ENCODE measurements at regions not wholly inside any gene's neighbourhood (a gene's known extent, or its start where the extent isn't known, plus 50 kb on each side); places are given as distances from the start of the nearest gene placed in this dataset.

DNA sequence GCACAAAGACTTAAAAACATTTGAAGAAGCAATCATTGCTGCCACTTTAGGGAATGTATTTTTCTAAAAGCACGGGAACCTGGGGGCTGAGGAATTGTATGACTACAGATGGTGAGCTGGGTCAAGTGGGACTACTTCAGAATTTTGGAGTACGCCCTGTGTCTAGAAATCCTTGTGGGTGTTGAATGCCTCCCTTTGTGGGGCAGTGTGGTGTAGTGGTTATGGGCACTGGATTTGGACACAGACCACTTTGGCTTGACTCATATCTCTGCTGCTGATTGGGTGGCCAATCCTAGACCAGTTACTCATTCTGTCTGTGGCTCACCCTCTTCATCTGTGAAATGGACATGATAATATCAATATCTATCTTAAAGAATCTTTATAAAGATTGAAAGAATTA, 155.0 kb upstream of the RPS6KA3 start:
- TF ChIP-seq POLR2A (IDR thresholded peaks at IDR 0.05; ENCODE audit: low read length) (no peak), GATA1 (IDR thresholded peaks at IDR 0.05; ENCODE audit: low read depth, low read length) (no peak)
